GM18519 (cell line): ENCODE measurements at regions not wholly inside any gene's neighbourhood (a gene's known extent, or its start where the extent isn't known, plus 50 kb on each side); places are given as distances from the start of the nearest gene placed in this dataset.
A peak's percentile ranks its signal among the peaks of the same experiment; 100 is the strongest.

Experiments used
- ATAC-seq: cut with Tn5 transposase; IDR thresholded peaks from one replicate; pipeline ENCODE4 v1.9.1; 2021; ENCODE audit warnings: mild to moderate bottlenecking, moderate library complexity; ENCODE audit not compliant: unreplicated experiment, low FRiP score

DNA sequence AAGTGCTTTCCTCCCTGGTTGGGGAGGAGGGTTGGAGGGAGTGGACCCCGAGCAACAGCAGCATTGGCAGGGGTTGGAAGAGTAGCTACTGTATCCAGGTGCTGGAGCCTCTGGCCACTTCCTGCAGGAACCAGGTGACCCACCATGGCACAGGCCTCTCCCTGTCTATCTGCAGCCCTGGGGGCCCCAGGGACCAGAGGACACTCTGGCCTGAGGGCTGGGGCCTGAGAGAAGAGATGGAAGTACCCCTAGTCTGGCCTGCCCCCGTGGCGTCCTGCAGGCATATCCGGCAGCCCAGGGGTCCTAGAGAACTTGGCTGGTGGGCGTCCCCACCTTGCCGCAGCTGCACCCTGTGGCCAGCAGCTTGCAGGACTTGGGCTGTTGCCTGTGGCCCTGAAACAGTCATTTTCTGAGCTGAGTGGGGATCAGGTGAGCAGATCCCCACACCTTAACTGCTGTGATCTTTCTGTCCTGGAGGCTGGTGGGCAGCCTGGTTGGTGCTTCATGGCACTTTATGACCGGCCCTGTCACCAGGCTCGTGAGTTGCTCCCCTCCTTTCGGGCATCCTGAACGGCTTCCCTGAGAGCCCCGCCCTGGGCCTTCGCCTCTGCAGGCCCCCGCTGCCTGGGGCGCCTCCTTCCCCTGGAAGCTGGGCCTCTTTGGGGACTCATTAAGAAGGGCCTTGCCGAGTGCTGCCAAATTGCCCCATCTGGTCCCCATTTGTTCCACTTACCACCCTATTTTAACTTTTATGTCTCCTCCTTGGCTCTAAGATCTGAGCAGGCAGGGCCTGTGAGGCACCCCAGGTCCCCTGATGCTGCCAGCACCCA is 298.6 kb downstream of the SEC14L1 start:
- ATAC-seq = no peak

DNA sequence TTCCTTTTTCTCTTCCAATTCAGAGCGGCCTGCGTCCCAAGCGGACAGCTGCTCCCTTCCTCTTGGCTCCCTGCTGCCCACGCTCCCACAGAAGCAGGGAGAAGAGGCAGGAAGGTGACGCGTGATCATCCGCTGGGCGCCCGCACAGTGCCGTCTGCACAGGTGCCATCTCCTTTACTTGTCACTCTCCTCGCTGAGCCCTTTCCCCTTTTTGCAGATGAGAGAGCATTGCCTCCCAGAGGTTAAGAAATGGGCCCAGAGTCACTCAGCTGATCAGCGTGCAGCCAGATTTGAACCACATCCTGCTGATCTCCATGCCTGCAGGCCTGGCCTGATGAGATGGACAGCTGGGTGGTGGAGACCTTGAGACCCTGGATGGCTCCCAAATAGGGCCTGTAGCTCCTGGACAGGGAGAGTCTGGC is 299.8 kb downstream of the SEC14L1 start:
- ATAC-seq = no peak

DNA sequence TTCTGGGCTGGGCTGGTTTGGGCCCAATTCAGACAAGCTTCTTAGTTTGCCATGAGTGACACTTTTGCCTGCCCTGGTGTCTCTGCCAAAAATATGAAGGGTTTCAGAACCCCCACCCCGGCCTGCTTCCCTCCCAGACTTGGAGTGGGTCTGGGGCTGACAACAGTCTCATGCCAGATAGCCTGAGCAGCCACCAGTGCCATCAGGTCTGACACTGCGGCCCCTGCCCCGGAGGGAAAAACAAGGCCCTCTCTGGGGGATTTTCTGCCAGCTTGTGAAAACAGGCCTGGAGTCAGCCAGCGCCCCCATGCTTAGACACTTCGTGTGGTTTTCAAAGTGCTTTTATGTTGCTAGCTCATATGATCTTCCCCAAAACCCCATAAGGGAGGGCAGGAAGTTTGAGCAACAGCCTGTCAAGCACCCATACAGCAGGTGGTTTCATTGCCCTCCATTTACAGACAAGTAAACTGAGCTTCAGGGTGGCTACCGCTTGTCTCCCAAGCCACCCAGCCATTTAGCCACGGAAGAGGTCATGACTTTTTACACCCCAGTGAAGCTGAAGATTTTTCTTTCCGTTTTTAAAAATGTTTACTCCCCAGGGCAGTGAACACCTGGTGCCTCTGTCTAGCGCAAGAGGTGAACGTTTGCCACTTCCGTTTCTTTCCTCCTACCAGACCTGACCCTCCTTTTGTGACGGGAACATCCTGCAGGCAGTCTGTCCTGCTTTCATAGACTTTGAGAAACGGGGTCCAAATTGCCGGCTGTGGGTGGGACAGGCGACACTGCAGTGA is 300.6 kb downstream of the SEC14L1 start:
- peak; percentile 34 for ATAC-seq

DNA sequence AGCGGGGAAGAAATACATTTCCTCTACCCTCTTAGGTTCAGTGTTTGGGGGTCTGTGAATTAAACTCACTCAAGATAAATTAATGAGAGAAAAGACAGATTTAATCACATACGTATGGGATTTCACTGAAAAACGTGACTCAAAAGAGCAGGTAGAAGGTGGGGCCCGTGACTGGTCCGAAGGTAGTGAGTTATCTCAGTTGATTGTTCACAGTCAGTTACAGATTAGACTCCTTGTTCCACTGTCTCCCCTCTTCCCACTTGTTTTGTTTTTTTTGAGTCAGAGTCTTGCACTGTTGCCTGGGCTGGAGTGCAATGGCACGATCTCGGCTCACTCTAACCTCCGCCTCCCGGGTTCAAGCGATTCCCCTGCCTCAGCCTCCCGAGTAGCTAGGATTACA is 301.2 kb downstream of the SEC14L1 start:
- no peak for ATAC-seq

DNA sequence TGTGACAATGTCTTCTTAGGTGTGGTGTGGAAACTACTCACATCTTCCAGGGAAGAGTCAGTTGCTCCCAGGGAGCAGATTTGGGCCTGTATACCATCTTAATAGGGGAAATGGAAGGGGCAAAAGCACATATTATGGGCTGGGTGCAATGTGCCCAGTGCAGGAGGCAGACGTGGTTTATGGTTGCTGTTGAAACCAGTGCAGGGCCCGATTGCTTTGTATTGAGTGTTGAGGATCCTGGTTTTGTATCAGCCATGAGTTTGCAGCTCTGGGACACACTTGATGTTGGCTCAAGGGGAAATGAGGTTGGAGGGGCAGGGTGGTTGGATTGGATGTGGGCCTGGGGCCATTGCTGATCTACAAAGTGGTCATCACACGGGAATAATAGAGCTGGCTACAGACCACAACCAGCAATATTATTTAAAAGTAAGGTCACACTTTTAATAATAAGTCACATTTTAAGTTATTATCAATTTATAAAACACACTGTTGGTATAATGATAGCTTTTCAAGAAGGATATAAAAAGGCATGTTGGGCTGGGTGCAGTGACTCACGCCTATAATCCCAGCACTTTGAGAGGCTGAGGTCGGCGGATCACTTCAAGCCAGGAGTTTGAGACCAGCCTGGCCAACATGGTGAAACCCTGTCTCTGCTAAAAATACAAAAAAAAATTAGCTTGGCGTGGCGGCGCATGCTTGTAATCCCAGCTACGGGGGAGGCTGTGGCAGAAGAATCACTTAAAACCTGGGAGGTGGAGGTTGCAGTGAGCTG is 302.4 kb downstream of the SEC14L1 start:
- no peak for ATAC-seq

DNA sequence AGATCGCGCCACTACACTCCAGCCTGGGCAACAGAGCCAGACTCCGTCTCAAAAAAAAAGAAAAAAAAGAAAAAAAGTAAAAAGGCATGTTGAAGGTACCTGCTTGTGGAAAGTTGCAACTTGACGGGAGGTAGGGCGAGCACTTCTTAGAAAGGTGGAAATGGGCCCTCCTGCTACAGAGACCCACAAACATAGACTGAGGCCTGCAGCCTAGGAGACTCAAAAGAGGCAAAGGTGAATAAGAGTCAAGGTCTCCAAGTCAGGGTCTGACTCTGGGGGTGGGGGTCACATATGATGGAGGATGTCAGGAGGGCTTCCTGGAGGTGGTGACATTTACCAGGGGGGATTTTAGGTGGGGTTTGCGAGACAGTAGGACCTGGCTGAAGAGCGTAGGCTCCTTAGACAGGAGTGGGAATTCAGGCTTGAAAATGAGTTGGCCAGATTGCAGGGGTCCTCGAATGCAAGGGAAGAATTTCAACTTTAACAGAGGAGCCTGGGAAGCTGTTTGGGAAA is 303.0 kb downstream of the SEC14L1 start:
- ATAC-seq = no peak

DNA sequence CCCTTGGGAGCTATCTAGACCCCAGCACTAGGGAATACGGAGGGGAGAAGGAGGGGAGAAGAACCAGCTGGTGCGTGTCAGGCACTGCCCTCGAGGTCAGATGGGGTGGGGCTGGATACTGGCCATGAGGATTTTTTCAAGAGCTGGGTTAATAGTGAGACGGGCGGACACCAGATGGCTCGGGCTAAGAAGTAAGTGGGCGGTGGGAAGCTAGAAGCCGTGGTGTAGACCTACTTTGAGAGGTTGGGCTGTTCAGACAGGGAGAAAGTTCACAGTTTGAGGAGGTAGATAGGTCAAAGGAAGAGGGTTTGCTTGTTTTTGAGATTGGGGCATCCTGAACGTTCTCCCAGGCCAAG is 303.8 kb downstream of the SEC14L1 start:
- no peak for ATAC-seq

DNA sequence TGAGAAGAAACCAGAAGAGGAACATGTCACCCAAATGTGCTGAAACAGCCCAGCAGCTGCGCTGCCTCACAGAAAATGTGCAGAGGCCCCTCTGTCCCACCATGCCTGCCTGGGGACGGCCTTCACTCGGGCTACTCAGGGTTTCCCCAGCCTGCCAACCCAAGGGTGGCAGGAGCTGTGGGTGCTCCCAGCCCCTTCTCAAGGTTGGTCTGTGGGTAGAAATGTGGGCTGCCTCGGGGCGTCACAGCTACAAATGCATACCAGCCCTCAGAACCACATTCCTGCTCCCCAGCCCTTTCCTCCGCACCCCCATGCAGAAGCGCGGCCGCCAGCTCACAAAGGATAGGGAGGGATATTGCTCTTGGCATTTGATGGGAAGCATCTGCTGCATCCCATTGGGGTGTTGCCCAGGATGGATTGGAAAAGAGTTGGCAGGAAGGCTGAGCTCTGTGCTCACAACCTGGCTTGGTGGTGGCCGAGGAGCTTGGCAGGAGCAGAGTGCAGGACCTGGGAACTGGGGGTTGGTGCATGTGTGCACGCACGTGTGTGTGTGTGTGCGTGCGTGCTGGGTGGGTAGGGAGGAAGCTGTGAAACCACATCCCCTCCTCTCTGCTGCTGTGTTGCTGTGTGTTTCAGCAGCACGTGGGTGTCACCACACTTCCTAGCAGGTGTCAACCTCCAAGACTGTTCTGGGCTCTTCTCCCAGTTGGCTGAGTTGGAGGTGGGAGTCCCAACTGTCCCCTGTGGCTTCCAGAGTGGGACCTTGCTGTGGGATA is 304.4 kb downstream of the SEC14L1 start:
- ATAC-seq = no peak

DNA sequence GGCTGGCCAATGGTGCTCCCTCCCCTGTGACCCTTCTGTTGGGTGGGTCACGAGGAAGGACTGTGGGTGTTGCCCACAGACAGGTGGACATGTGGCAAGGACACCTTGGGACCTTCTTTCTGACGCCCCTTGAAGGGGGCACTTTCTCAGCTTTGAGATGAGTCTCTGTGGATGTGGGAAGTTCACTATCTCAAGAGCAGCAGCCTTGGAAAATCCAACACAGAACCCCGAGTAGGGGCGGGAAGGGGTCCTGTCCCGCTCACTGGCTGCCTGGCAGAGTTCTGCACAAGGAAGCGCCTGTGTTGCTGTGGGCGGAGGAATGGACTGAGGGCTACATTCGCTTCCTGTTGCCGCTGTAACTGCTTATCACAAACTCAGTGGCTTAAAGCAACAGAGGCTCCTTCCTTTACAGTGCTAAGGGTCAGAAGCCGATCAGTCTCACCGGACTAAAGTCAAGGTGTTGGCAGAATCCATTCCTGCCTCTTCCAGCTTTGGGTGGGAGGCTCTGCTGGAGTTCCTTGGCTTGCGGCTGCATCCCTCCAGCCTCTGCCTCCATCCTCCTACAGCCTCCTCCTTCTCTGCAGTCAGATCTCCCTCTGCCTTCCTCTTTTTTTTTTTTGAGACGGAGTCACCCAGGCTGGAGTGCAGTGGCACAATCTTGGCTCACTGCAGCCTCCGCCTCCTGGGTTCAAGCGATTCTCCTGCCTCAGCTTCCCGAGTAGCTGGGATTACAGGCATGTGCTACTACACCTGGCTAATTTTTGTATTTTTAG is 305.2 kb downstream of the SEC14L1 start:
- no peak for ATAC-seq

DNA sequence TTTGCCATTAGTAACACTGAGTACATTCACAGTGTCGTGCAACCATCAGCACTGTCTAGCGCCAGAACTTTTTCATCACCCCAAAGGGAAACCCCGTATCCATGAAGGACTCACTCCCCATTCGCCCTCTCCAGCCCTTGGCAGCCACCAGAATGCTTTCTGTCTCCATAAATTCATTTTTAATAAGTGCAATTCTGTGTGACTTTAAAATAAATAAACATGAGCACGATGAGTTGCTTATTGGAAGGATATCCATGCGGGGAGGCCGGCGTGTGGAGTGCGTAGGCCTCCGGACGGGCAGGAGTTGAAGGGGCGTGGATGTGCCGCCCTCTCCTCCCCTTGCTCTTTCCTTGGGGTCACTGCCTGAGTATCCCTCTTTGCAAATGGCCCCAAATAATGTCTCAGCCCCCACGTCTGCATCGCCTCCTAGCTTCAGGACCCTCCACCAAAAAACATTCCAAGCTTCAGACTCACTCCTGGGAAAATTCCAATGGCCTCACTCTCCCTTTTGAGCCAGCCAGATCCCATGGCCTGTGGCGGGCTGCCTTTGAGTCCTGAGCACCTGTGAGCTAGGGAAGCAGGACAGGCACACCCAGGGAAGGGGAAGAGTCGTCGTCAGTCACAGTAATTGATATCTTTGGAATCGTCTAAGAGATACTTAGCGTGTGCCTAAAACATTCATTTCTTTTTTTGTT is 306.3 kb downstream of the SEC14L1 start:
- ATAC-seq = no peak

DNA sequence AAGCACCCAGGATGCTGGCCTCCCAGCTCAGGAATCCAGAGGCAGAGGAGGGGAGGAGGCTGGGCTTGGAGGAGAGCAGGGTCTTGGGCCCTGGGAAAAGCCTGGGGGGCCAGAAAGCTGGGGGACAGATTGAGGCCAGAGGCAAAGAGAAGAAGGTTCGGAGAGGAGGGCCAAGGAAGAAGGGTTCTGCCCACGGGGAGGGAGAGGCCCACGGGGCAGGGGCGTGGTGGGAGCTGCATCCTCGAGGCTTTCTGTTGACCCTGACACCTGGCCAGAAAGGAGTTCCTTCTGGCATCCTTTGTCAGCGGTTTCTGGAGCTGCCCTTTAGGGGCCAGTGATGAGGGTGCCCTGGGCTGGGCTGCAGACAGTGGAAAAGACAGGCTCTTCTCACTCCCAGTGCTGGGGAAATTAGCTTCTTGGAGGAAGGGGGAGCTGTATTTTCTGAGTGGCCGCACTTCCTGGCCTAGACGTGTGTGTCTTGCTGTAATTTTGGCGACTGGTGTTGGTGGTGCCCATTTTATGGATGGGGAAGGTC is 308.7 kb downstream of the SEC14L1 start:
- no peak for ATAC-seq

DNA sequence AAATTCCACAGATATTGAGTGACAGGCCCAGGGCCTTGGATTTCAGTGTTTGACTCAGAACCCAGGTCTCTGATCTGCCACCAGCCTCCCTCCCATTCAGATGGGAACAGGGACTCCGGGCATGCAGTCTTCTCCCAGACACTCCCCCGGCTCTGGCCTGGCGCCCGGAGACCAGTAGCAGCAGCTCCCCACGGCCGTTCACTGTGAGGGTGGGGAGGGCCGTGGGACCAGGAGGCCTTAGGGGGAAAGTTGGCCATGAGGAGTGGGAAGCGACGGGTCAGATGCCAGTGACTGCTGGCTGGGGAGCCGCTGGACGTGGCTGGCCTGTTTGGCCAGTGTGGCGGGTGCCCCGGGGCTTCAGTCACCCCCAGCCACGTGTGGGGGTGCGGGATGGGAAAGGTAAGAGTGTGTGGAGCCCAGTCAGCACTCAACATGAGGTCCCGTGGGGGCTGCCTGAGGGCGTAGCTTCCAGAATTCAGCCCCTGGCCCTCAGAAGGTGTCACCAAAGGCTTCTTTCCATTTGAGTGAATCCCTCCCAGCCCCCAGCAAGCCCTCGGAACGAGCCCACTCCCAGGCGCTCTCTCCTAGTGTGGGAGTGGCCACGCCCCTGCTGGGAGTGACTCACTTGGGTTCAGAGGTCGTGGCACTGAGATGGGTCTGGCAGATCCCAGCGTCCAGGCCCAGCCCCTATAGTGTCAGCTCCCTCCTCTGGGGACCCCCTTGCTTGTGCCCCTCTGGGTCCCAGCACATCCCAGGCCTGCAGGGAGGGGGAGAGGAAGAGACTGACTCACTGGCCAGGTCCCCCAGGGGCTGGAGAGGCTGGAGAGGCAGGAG is 309.4 kb downstream of the SEC14L1 start:
- no peak for ATAC-seq

DNA sequence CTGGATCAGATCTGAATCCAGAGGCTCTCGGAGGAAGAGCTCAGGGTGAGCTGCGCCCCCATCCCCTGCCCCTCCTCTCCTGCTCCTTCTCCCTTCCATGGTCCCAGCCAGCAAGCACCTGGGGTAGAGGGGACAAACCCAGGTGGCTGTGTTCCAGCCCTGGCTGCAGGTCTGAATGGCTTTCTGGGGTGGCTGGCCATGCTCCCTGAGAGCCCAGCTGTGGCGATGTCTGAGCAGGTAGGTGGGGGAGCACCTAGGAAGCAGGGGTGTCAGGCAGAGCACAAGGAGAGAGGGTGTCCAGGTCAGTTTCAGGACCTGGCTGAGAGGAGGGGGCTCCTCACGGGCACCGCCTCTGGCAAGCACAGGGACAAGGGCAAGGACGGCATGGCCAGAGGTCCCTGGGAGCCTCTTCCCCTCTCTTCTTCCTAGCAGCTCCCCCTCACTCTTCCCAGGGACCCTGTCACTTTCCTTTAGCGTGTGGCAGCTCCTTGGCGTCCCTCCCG is 310.0 kb downstream of the SEC14L1 start:
- ATAC-seq = no peak

DNA sequence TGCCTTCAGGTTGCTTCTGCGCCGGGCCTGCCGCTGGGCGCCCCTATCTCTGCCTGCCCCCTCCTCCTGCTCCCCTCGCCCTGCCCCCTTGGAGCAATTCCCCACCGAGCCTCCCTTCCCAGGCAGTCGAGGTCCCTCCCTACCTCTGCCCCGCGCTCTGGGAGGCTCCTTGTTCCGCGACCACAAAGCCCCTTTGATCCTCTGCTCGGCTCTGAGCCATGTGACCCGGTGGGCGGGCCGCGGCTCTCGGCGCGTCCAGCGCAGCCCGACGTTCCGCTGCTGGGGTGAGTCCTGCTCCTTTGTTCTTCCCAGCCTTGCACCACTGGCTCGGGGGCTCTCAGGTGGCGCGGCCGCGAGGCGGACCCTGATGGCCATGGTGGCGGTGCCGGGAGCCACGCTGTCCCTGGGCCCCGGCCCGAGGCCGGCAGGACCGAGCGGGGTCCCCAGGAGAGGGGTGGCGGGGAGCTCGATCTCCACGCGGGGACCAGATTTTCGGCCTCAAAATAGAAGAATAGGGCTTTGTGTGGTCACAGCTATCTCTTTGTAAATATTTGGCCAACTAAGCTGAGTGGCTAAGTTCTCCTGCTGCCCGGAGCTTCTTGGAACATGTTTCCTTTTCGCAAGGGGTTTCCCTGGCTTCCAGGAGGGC is 310.6 kb downstream of the SEC14L1 start:
- no peak for ATAC-seq

DNA sequence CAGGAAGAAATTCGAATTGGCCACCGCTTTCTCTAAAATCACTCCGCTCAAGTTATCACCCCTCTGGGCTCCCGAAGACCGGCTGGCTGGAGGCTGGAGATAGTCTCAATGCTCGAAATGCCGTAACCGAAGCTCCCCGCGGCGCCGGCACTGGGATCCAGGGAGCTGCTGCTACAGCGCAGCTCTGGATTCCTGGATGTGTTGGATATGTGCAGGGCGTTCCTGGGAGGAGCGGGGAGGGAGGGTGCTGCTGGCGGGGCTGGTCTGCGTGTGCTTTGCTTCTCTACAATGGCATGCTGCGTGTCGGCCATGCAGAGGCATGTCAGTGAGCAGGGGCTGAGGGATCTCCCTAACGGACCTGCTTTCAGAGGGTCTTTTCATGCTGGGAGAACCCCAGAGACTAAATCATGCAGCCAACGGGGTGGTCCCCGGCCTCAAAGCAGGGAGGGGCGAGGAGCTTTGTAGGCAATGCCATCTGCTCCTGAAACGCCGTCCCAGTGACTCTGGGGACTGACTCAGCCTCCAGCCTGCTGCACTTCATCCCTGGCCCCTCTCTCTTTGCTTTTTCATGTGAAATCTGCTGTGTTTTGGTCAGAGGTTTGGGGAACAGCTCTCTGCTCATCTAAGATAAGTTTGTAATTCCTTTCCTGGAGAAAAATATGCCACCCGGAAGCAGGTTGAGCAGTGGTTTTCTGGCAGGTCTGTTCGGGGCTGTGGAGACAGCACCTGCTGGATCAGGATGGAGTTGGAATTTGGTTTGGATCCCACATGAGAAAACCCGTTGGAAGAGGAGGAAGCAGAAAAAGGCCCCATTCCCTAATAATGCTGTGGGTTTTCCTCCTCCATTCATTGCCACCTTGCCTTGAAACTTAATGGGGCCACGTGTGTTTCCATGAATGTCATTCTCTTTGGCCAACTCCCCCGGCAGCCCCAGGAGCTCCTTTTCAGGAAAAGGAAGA is 311.4 kb downstream of the SEC14L1 start:
- no peak for ATAC-seq
